ENCODE measurements at regions not wholly inside any gene's neighbourhood (a gene's known extent, or its start where the extent isn't known, plus 50 kb on each side); places are given as distances from the start of the nearest gene placed in this dataset.
"Not testable (repeated sequence)": the region's sequence is repeated elsewhere in the genome, so short reads cannot be mapped to it uniquely, and the experiment has no call there.

GRCh38 chr17:30594953-30595371 is 117.8 kb downstream of the GOSR1 start:
- WGBS (ENCODE audit: insufficient coverage, insufficient replicate concordance, low lambda C conversion rate, missing lambda C conversion rate): 86% methylated on average over 7 of the region's 10 CpGs
- POLR2A ChIA-PET: not testable (repeated sequence)

GRCh38 chr17:30594223-30594952 is 117.2 kb downstream of the GOSR1 start:
- H2AFZ ChIP-seq (ENCODE audit: control insufficient read depth, low read depth, low read length): no peak overlapping the region
- no peaks in the 10 kb centered on the region for H3K79me2 ChIP-seq (ENCODE audit: control insufficient read depth, insufficient read depth, low read length)
- POLR2A ChIA-PET: interaction anchor here (0.6 kb wide), 1 partner anchor 1188 kb away, joined by 4 read pairs; no protein-coding TSS in a partner anchor
- WGBS (ENCODE audit: insufficient coverage, insufficient replicate concordance, low lambda C conversion rate, missing lambda C conversion rate): 86% methylated on average over 18 of the region's 18 CpGs
- H3K4me2 ChIP-seq (ENCODE audit: control insufficient read depth, insufficient read depth): no peak overlapping the region
- no peak for DNase-seq (ENCODE audit: low read depth, low spot score)
- H4K20me1 ChIP-seq (ENCODE audit: control insufficient read depth, insufficient read depth): no peaks in the 10 kb centered on the region
- H3K36me3 ChIP-seq (ENCODE audit: control insufficient read depth in 2 of 2, insufficient read depth in 2 of 2, low read length in 1 of 2): no peaks in the 10 kb centered on the region
- CTCF ChIA-PET: no interaction called here
- H3K9ac ChIP-seq (ENCODE audit: control insufficient read depth, insufficient read depth, low read length): no peak overlapping the region
- SMC1A ChIA-PET (ENCODE audit: uncharacterized antibody, unreplicated experiment): no interaction called here
- in situ Hi-C loops (cut with MboI): no loop called here
- RAD21 ChIA-PET (ENCODE audit: unreplicated experiment): no interaction called here
- no peak for ATAC-seq
- H3K4me3 ChIP-seq: no peak overlapping the region
- intact Hi-C loops (cut with micrococcal nuclease; ENCODE audit: unreplicated experiment): no loop called here
- FAIRE-seq: no peak
- H3K9me3 ChIP-seq (replicated peaks; ENCODE audit: control insufficient read depth, insufficient read depth, low read length): no peaks in the 10 kb centered on the region; the same call in 2 of the 3 replicates
- no peaks in the 10 kb centered on the region for H3K4me1 ChIP-seq (ENCODE audit: control insufficient read depth, insufficient read depth, low read length)
- no peak overlapping the region for H3K27ac ChIP-seq (ENCODE audit: control insufficient read depth, insufficient read depth)
- no TSS peak for BruUV-seq (replicated peaks)
- no peaks in the 10 kb centered on the region for H3K27me3 ChIP-seq (replicated peaks in 1 of 2; ENCODE audit: control insufficient read depth in 2 of 2, insufficient read depth in 2 of 2, low read length in 1 of 2)
- TF ChIP-seq ATF7 (IDR thresholded peaks at IDR 0.05; ENCODE audit: low read depth): no peak
- TF ChIP-seq NR2C2 (IDR thresholded peaks at IDR 0.05; ENCODE audit: borderline replicate concordance, control insufficient read depth, insufficient read length, low read depth): no peak
- TF ChIP-seq RBBP5 (conservative IDR thresholded peaks at IDR 0.05): no peak
- no peak for TF ChIP-seq IRF5 (IDR thresholded peaks at IDR 0.05; ENCODE audit: borderline replicate concordance)
- no peak for TF ChIP-seq BACH1 (IDR thresholded peaks at IDR 0.05; ENCODE audit: borderline replicate concordance)
- TF ChIP-seq EED (IDR thresholded peaks at IDR 0.05; ENCODE audit: low read depth): no peak
- no peak for TF ChIP-seq SMAD1 (IDR thresholded peaks at IDR 0.05; ENCODE audit: low read depth, partially characterized antibody)
- TF ChIP-seq MEF2A (IDR thresholded peaks at IDR 0.05; ENCODE audit: insufficient read depth, low read depth, low read length): no peak
- no peak for TF ChIP-seq ZNF207 (IDR thresholded peaks at IDR 0.05; ENCODE audit: borderline replicate concordance)
- TF ChIP-seq BCL3 (IDR thresholded peaks at IDR 0.05; ENCODE audit: borderline replicate concordance, insufficient read depth, low read depth, low read length, poor library complexity, severe bottlenecking): no peak
- no peak for TF ChIP-seq HSF1 (IDR thresholded peaks at IDR 0.05; ENCODE audit: low read depth, low read length)
- no peak for TF ChIP-seq IKZF1 (conservative IDR thresholded peaks at IDR 0.05)
- TF ChIP-seq IKZF2 (IDR thresholded peaks at IDR 0.05): no peak

More at GRCh38 chr17:30594953-30595371, 117.8 kb downstream of the GOSR1 start:
- CTCF ChIA-PET; H3K79me2 ChIP-seq (ENCODE audit: control insufficient read depth, insufficient read depth, low read length); H3K4me1 ChIP-seq (ENCODE audit: control insufficient read depth, insufficient read depth, low read length); H3K4me3 ChIP-seq; H2AFZ ChIP-seq (ENCODE audit: control insufficient read depth, low read depth, low read length); RAD21 ChIA-PET (ENCODE audit: unreplicated experiment); H3K27me3 ChIP-seq (replicated peaks in 1 of 2; ENCODE audit: control insufficient read depth in 2 of 2, insufficient read depth in 2 of 2, low read length in 1 of 2); ATAC-seq; H3K36me3 ChIP-seq (ENCODE audit: control insufficient read depth in 2 of 2, insufficient read depth in 2 of 2, low read length in 1 of 2); FAIRE-seq; H4K20me1 ChIP-seq (ENCODE audit: control insufficient read depth, insufficient read depth); SMC1A ChIA-PET (ENCODE audit: uncharacterized antibody, unreplicated experiment); H3K9ac ChIP-seq (ENCODE audit: control insufficient read depth, insufficient read depth, low read length); intact Hi-C loops (cut with micrococcal nuclease; ENCODE audit: unreplicated experiment); DNase-seq (ENCODE audit: low read depth, low spot score); H3K4me2 ChIP-seq (ENCODE audit: control insufficient read depth, insufficient read depth); BruUV-seq (replicated peaks); H3K9me3 ChIP-seq (replicated peaks; ENCODE audit: control insufficient read depth, insufficient read depth, low read length); H3K27ac ChIP-seq (ENCODE audit: control insufficient read depth, insufficient read depth); in situ Hi-C loops (cut with MboI): not testable (repeated sequence)

Measured in GM12878 (cell line).